ENCODE measurements at regions not wholly inside any gene's neighbourhood (a gene's known extent, or its start where the extent isn't known, plus 50 kb on each side); places are given as distances from the start of the nearest gene placed in this dataset.
"Not testable (repeated sequence)": the region's sequence is repeated elsewhere in the genome, so short reads cannot be mapped to it uniquely, and the experiment has no call there.

DNA sequence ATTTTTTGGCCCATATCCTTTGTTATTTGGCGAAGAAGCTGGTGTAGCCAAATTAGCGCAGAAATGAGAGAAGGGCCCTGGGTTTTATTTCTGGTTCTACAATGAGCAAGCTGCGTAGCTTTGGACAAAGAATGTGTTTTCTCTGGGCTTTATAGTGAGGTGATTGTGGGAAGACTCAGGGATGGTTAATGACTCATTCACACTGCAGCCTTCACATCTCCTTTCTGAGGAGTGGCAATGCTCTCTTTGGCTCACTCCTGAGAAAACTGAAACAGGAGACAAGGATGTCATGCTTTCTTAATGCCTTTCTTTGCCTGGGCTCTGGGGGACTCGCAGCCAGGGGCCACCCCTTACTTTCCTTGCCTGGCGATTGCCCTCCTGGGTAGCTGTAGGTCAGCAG lies 271.0 kb upstream of the PODXL start:
- POLR2A ChIA-PET: no interaction called here
- Histone ChIP-seq H3K4me1 (ENCODE audit: control extremely low read depth in 1 of 4, control insufficient read depth in 4 of 4, insufficient read depth in 4 of 4, low read length in 3 of 4) (no peaks in the 10 kb centered on the region), H3K4me3 (ENCODE audit: control insufficient read depth in 1 of 7, extremely low read depth in 1 of 7, insufficient read depth in 4 of 7, low read depth in 2 of 7, low read length in 6 of 7) (no peak overlapping the region), H3K36me3 (ENCODE audit: control insufficient read depth in 4 of 4, insufficient read depth in 4 of 4, low read length in 3 of 4) (no peaks in the 10 kb centered on the region), H3K27me3 (replicated peaks in 2 of 5; ENCODE audit: control insufficient read depth in 4 of 5, insufficient read depth in 5 of 5, low read length in 4 of 5) (peaks cover 0 to 32% (median 5%) of the 10 kb centered on the region in 5 experiments), H3K9me3 (ENCODE audit: control extremely low read depth in 1 of 5, control insufficient read depth in 4 of 5, insufficient read depth in 2 of 5, low read depth in 1 of 5, low read length in 4 of 5) (peaks cover 0 to 6% (median 0%) of the 10 kb centered on the region in 5 experiments), H3K27ac (ENCODE audit: insufficient read depth in 1 of 2, low read depth in 1 of 2, low read length in 2 of 2, poor library complexity in 1 of 2, severe bottlenecking in 2 of 2) (no peak overlapping the region)
- CTCF ChIA-PET: interaction anchor here (0.8 kb wide), 1 partner anchor 9 kb away, joined by 3 read pairs; no protein-coding TSS in a partner anchor
- DNase-seq: no peak
- WGBS (ENCODE audit: insufficient coverage): 94% methylated on average over 3 of the region's 5 CpGs

DNA sequence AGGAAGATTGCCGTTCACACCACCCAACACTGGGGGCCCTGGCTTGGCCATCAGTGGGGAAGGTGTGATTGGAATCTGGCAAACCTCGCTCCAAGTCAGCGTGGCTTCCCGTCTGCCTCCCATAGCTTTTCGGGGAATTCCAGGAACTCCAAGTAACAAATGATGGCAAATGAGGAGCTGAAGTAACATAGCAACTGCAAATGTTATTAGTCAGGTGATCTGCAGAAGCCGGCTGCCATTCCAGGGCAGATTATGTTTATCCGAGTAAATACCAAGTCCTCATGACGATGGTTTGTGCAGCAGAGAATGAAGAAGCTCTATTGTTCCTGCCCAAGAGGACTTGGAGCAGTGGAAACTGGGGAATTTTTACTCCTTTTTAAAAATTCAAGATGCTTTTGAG lies 270.5 kb upstream of the PODXL start:
- POLR2A ChIA-PET: no interaction called here
- peaks cover 0 to 27% (median 5%) of the 10 kb centered on the region in 5 experiments for H3K27me3 ChIP-seq (replicated peaks in 2 of 5; ENCODE audit: control insufficient read depth in 4 of 5, insufficient read depth in 5 of 5, low read length in 4 of 5)
- peaks cover 0 to 6% (median 0%) of the 10 kb centered on the region in 5 experiments for H3K9me3 ChIP-seq (ENCODE audit: control extremely low read depth in 1 of 5, control insufficient read depth in 4 of 5, insufficient read depth in 2 of 5, low read depth in 1 of 5, low read length in 4 of 5)
- H3K36me3 ChIP-seq (ENCODE audit: control insufficient read depth in 4 of 4, insufficient read depth in 4 of 4, low read length in 3 of 4): no peaks in the 10 kb centered on the region
- no peak overlapping the region for H3K4me3 ChIP-seq (ENCODE audit: control insufficient read depth in 1 of 7, extremely low read depth in 1 of 7, insufficient read depth in 4 of 7, low read depth in 2 of 7, low read length in 6 of 7)
- no peak for DNase-seq
- WGBS (ENCODE audit: insufficient coverage): 84% methylated on average over 7 of the region's 8 CpGs
- no peaks in the 10 kb centered on the region for H3K4me1 ChIP-seq (ENCODE audit: control extremely low read depth in 1 of 4, control insufficient read depth in 4 of 4, insufficient read depth in 4 of 4, low read length in 3 of 4)
- CTCF ChIA-PET: interaction anchor here (0.8 kb wide), 1 partner anchor 9 kb away, joined by 3 read pairs; no protein-coding TSS in a partner anchor
- H3K27ac ChIP-seq (ENCODE audit: insufficient read depth in 1 of 2, low read depth in 1 of 2, low read length in 2 of 2, poor library complexity in 1 of 2, severe bottlenecking in 2 of 2): no peak overlapping the region

DNA sequence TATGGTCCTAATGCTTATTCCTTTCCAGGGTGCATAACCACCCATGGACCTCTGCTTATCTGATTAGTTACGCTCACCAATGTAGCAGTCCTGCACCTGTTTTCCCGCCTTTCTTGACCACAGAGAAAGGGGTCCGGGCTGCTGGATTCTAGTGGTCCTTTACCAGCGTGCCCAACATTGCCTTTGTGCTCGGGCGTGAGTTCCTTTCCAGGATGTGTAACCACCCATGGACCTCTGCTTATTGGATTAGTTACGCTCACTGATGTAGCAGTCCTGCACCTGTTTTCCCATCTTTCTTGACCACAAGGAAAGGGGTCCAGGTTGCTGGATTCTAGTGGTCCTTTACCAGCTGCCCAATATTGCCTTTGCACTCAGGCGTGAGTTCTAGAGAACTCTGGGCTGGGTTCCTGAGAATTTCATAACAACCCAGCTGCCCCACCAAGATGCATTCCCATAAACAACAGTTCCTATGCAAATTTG lies 267.6 kb upstream of the PODXL start:
- 95% methylated on average over 8 of the region's 8 CpGs for whole genome bisulfite sequencing (ENCODE audit: insufficient coverage)
- CTCF ChIA-PET; H3K4me3 ChIP-seq (ENCODE audit: control insufficient read depth in 1 of 7, extremely low read depth in 1 of 7, insufficient read depth in 4 of 7, low read depth in 2 of 7, low read length in 6 of 7); POLR2A ChIA-PET; DNase-seq; H3K36me3 ChIP-seq (ENCODE audit: control insufficient read depth in 4 of 4, insufficient read depth in 4 of 4, low read length in 3 of 4); H3K27me3 ChIP-seq (replicated peaks in 2 of 5; ENCODE audit: control insufficient read depth in 4 of 5, insufficient read depth in 5 of 5, low read length in 4 of 5); H3K9me3 ChIP-seq (ENCODE audit: control extremely low read depth in 1 of 5, control insufficient read depth in 4 of 5, insufficient read depth in 2 of 5, low read depth in 1 of 5, low read length in 4 of 5); H3K4me1 ChIP-seq (ENCODE audit: control extremely low read depth in 1 of 4, control insufficient read depth in 4 of 4, insufficient read depth in 4 of 4, low read length in 3 of 4); H3K27ac ChIP-seq (ENCODE audit: insufficient read depth in 1 of 2, low read depth in 1 of 2, low read length in 2 of 2, poor library complexity in 1 of 2, severe bottlenecking in 2 of 2): not testable (repeated sequence)

DNA sequence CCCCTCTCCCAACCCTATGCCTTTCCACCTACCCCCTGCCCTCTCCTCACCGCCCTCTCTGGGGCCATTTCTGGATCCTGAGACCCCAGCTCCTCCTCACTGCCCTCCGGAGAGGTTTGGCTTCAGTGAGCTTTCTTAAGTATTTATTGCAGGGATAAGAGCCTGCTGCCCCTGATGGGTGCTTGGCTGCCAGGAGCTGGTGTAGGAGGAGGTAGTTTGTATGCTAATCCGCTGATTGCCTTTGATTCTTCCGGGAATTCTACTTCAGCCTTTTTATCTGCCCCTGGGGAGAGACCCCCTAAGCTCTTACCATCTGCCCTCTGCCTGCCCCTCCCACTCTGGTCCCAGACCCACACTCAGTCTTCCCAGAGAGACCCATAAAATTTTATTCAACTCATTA lies 263.5 kb upstream of the PODXL start:
- ChIA-PET POLR2A (no interaction called here), CTCF (no interaction called here)
- Histone ChIP-seq H3K9me3 (ENCODE audit: control extremely low read depth in 1 of 5, control insufficient read depth in 4 of 5, insufficient read depth in 2 of 5, low read depth in 1 of 5, low read length in 4 of 5) (no peaks in the 10 kb centered on the region), H3K4me1 (ENCODE audit: control extremely low read depth in 1 of 4, control insufficient read depth in 4 of 4, insufficient read depth in 4 of 4, low read length in 3 of 4) (no peaks in the 10 kb centered on the region), H3K4me3 (ENCODE audit: control insufficient read depth in 1 of 7, extremely low read depth in 1 of 7, insufficient read depth in 4 of 7, low read depth in 2 of 7, low read length in 6 of 7) (no peak overlapping the region), H3K27me3 (replicated peaks in 2 of 5; ENCODE audit: control insufficient read depth in 4 of 5, insufficient read depth in 5 of 5, low read length in 4 of 5) (peaks cover 0 to 3% (median 0%) of the 10 kb centered on the region in 5 experiments), H3K27ac (ENCODE audit: insufficient read depth in 1 of 2, low read depth in 1 of 2, low read length in 2 of 2, poor library complexity in 1 of 2, severe bottlenecking in 2 of 2) (no peak overlapping the region), H3K36me3 (ENCODE audit: control insufficient read depth in 4 of 4, insufficient read depth in 4 of 4, low read length in 3 of 4) (no peaks in the 10 kb centered on the region)
- DNase-seq: no peak
- 59% methylated on average over 3 of the region's 4 CpGs for WGBS (ENCODE audit: insufficient coverage)

DNA sequence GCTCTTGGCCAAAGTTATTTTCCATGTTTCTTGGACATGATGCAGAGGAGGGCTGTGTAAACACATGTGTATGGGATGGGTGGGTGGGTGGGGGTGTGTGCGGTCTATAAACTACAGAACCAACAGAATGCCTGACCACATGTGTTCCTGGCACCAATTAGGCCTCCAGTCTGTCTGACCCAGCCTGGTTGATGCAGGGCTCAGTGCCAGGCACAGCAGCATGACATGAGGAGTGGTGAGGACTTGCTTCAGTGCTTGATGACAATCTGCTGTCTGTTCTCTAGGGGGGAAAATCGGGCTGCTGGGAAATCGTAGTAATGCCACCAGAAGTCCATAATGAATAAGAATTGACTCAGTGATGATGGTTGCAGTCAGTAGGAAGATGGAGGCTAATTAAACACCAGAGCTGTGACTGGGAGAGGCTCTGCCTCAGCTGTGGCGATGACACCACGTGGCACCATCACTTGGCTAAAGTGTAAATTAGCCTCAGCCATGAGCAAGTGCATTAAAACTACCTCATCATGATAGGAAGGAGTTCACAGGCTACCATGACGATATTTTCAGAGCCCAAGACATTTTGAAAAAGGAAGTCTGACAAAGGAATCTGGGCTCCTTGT lies 260.1 kb upstream of the PODXL start:
- Histone ChIP-seq H3K27ac (ENCODE audit: insufficient read depth in 1 of 2, low read depth in 1 of 2, low read length in 2 of 2, poor library complexity in 1 of 2, severe bottlenecking in 2 of 2) (no peak overlapping the region), H3K27me3 (replicated peaks in 2 of 5; ENCODE audit: control insufficient read depth in 4 of 5, insufficient read depth in 5 of 5, low read length in 4 of 5) (peaks cover 0 to 3% (median 0%) of the 10 kb centered on the region in 5 experiments), H3K4me3 (ENCODE audit: control insufficient read depth in 1 of 7, extremely low read depth in 1 of 7, insufficient read depth in 4 of 7, low read depth in 2 of 7, low read length in 6 of 7) (no peak overlapping the region), H3K36me3 (ENCODE audit: control insufficient read depth in 4 of 4, insufficient read depth in 4 of 4, low read length in 3 of 4) (no peaks in the 10 kb centered on the region), H3K9me3 (ENCODE audit: control extremely low read depth in 1 of 5, control insufficient read depth in 4 of 5, insufficient read depth in 2 of 5, low read depth in 1 of 5, low read length in 4 of 5) (no peaks in the 10 kb centered on the region), H3K4me1 (ENCODE audit: control extremely low read depth in 1 of 4, control insufficient read depth in 4 of 4, insufficient read depth in 4 of 4, low read length in 3 of 4) (no peaks in the 10 kb centered on the region)
- POLR2A ChIA-PET: no interaction called here
- 74% methylated on average over 4 of the region's 6 CpGs for WGBS (ENCODE audit: insufficient coverage)
- no peak for DNase-seq
- CTCF ChIA-PET: no interaction called here

DNA sequence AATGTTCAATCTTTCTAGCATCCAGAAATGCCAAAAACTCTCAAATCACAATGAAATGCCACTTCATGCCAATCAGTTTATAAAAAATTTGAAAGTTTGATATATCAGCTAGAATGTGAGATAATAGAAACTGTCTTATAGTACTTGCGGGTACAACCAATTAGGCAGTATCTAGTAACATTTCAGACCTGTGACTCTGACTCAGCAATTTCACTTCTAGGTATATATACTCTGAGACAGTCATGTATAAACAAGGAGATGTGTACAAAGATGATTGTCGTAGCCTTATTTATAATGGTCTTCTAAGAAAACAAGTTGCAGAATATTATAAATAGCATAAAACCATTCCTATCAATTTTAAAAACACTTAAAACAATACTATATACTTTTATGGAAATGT lies 252.3 kb upstream of the PODXL start:
- no peak overlapping the region for H3K4me3 ChIP-seq (ENCODE audit: control insufficient read depth in 1 of 7, extremely low read depth in 1 of 7, insufficient read depth in 4 of 7, low read depth in 2 of 7, low read length in 6 of 7)
- no peaks in the 10 kb centered on the region for H3K36me3 ChIP-seq (ENCODE audit: control insufficient read depth in 4 of 4, insufficient read depth in 4 of 4, low read length in 3 of 4)
- H3K27me3 ChIP-seq (replicated peaks in 2 of 5; ENCODE audit: control insufficient read depth in 4 of 5, insufficient read depth in 5 of 5, low read length in 4 of 5): peaks cover 0 to 6% (median 0%) of the 10 kb centered on the region in 5 experiments
- POLR2A ChIA-PET: no interaction called here
- H3K27ac ChIP-seq (ENCODE audit: insufficient read depth in 1 of 2, low read depth in 1 of 2, low read length in 2 of 2, poor library complexity in 1 of 2, severe bottlenecking in 2 of 2): no peak overlapping the region
- no peaks in the 10 kb centered on the region for H3K4me1 ChIP-seq (ENCODE audit: control extremely low read depth in 1 of 4, control insufficient read depth in 4 of 4, insufficient read depth in 4 of 4, low read length in 3 of 4)
- no peak for DNase-seq
- CTCF ChIA-PET: no interaction called here
- H3K9me3 ChIP-seq (ENCODE audit: control extremely low read depth in 1 of 5, control insufficient read depth in 4 of 5, insufficient read depth in 2 of 5, low read depth in 1 of 5, low read length in 4 of 5): no peaks in the 10 kb centered on the region
- no CpG with 5 or more reads among the region's 2 CpGs for WGBS (ENCODE audit: insufficient coverage)

DNA sequence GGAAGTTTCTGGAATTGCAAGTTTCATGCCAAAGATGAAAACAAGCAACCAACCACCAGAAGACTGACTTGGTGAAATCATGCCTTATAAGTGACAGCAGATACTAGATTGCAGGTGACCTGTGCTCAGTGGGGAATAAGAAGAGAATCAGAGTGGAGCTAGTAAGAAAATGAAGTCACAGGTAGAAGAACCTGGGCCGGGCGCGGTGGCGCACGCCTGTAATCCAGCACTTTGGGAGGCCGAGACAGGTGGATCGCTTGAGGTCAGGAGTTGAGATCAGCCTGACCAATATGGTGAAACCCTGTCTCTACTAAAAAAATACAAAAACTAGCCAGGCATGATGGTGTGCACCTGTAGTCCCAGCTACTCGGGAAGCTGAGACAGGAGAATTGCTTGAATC lies 251.7 kb upstream of the PODXL start:
- DNase-seq, CTCF ChIA-PET: not testable (repeated sequence)

More for the DNA sequence above, 251.7 kb upstream of the PODXL start:
- POLR2A ChIA-PET; H3K9me3 ChIP-seq (ENCODE audit: control extremely low read depth in 1 of 5, control insufficient read depth in 4 of 5, insufficient read depth in 2 of 5, low read depth in 1 of 5, low read length in 4 of 5); H3K4me1 ChIP-seq (ENCODE audit: control extremely low read depth in 1 of 4, control insufficient read depth in 4 of 4, insufficient read depth in 4 of 4, low read length in 3 of 4); H3K27me3 ChIP-seq (replicated peaks in 2 of 5; ENCODE audit: control insufficient read depth in 4 of 5, insufficient read depth in 5 of 5, low read length in 4 of 5); H3K27ac ChIP-seq (ENCODE audit: insufficient read depth in 1 of 2, low read depth in 1 of 2, low read length in 2 of 2, poor library complexity in 1 of 2, severe bottlenecking in 2 of 2); H3K4me3 ChIP-seq (ENCODE audit: control insufficient read depth in 1 of 7, extremely low read depth in 1 of 7, insufficient read depth in 4 of 7, low read depth in 2 of 7, low read length in 6 of 7); H3K36me3 ChIP-seq (ENCODE audit: control insufficient read depth in 4 of 4, insufficient read depth in 4 of 4, low read length in 3 of 4): not testable (repeated sequence)
- WGBS (ENCODE audit: insufficient coverage): 93% methylated on average over 5 of the region's 8 CpGs

All from common myeloid progenitor, CD34-positive (primary cell).